GM13976 (cell line): ENCODE measurements at regions not wholly inside any gene's neighbourhood (a gene's known extent, or its start where the extent isn't known, plus 50 kb on each side); places are given as distances from the start of the nearest gene placed in this dataset.

ENCODE experiments used
- DNase-seq: peaks from one replicate; pipeline ENCODE4 v3.0.0; 2012; ENCODE audit warnings: low spot score
- CTCF ChIP-seq: IDR thresholded peaks from 2 replicates; pipeline ENCODE4 v1.5.1; 2012; ENCODE audit warnings: borderline replicate concordance, mild to moderate bottlenecking; ENCODE audit not compliant: insufficient read depth; ENCODE audit errors: extremely low read depth, missing control alignments, control extremely low read depth
- in situ Hi-C: fragments of 300-500 bp; cut with MboI; formaldehyde crosslinking; loops from one replicate; pipeline ENCODE4 v1.12.0; 2022; ENCODE audit warnings: low sequenced_read_pairs, mixed read lengths, inconsistent platforms; ENCODE audit not compliant: unreplicated experiment

DNA sequence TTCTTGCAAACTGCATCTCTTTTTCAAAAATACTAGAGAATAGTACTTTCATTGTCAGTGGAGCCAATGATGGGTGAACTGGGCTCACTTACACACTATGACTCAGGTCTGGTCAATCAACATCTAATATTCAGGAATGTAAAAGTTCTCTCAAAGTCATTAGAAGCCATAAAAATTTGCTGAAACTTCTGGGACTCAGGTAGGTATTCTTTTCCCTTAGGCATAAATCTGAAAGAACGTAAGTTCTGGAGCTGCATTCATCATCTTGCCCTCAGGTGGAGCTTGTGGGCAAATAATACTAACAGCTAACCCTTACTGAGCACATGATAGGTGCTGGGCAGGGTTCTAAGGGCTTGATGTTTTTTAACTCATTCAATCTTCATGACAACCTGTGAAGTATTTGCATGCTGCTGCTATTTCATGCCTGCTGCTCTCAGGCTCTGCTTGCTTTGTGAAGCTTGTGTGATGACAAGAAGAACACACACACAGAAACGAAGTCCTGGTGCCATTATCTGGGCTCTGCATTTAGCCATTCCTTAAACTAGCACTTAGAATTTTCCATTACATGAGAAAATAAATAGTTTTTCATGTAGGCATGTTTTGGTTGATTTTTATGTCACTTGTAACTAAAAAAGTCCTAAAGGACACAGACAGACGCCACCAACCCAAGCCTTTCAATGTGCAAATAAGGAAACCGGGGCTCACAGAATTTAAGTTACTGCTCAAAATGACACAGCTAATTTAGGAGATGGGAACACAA is 394.2 kb upstream of the LYPLAL1 start:
- DNase-seq, result no peak
- in situ Hi-C loops, result no loop called here
- no peak for TF ChIP-seq CTCF

- in situ Hi-C loops, result no loop called here
- TF ChIP-seq CTCF, result no peak
- DNase-seq, result no peak
These were observed 390.5 kb upstream of the LYPLAL1 start for GRCh38 chr1:218783131-218783530.

DNA sequence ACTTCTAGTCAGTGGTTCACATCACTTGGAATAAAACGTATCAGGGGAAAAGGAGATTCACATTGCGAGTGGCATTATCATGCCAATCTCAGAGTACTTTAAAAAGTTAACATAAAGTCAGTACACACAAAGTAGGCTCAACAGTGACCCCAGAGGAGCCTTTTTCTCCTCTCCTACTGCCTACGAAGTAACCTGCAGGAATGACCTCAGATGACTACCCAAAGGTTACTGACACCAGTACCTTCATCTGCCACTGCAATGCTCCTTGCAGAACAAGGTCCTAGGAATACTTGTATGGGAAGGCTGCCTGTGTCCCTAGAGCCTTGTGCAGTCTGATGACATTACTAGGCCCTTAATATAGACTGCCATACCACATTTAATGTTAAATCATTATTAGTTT is 389.8 kb upstream of the LYPLAL1 start:
- no peak for DNase-seq
- TF ChIP-seq CTCF, result no peak
- in situ Hi-C loops, result no loop called here

DNA sequence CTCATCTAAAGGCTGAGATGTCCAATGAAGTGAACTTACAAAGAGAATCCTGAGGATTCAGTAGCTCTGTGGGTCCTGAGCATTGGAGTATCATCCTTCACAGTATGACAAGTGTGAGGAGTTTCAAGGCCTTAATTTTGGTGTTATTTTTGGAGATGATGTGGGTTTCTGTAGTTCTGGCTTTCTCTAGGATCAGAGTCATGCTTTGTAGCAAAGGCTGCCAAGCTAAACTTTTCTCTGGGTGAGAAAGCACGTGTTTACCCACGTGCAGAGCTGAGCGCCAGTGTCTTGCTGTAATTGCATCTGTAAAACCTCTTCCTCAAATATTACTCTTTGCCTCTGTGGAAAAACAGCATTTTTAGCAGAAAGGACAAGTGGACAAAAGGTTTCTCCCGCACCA is 387.8 kb upstream of the LYPLAL1 start:
- in situ Hi-C loops, result no loop called here
- DNase-seq, result no peak
- no peak for TF ChIP-seq CTCF

GRCh38 chr1:218787826-218788225 is 385.9 kb upstream of the LYPLAL1 start:
- no peak for DNase-seq
- in situ Hi-C loops, result no loop called here

GRCh38 chr1:218796773-218797172 is 376.9 kb upstream of the LYPLAL1 start:
- TF ChIP-seq CTCF, result no peak
- DNase-seq, result no peak
- in situ Hi-C loops, result no loop called here

More at GRCh38 chr1:218787826-218788225, 385.9 kb upstream of the LYPLAL1 start:
- no peak for TF ChIP-seq CTCF
